Epithelial cell of proximal tubule (primary cell): ENCODE measurements at regions not wholly inside any gene's neighbourhood (a gene's known extent, or its start where the extent isn't known, plus 50 kb on each side); places are given as distances from the start of the nearest gene placed in this dataset.
"Not testable (repeated sequence)": the region's sequence is repeated elsewhere in the genome, so short reads cannot be mapped to it uniquely, and the experiment has no call there.

ENCODE experiments used
- DNase-seq: peaks from one replicate; pipeline ENCODE4 v3.0.0-alpha.2; 2011; ENCODE audit warnings: low read depth
- H3K4me3 ChIP-seq: 2 replicates; pipeline ENCODE4 v1.5.1; 2011; ENCODE audit warnings: low read depth, mild to moderate bottlenecking, low read length
- TF ChIP-seq, protein P1 (sequence below): conservative IDR thresholded peaks from 2 replicates; pipeline ENCODE4 v1.5.1; 2012; ENCODE audit warnings: low read depth, mild to moderate bottlenecking, low read length

DNA sequence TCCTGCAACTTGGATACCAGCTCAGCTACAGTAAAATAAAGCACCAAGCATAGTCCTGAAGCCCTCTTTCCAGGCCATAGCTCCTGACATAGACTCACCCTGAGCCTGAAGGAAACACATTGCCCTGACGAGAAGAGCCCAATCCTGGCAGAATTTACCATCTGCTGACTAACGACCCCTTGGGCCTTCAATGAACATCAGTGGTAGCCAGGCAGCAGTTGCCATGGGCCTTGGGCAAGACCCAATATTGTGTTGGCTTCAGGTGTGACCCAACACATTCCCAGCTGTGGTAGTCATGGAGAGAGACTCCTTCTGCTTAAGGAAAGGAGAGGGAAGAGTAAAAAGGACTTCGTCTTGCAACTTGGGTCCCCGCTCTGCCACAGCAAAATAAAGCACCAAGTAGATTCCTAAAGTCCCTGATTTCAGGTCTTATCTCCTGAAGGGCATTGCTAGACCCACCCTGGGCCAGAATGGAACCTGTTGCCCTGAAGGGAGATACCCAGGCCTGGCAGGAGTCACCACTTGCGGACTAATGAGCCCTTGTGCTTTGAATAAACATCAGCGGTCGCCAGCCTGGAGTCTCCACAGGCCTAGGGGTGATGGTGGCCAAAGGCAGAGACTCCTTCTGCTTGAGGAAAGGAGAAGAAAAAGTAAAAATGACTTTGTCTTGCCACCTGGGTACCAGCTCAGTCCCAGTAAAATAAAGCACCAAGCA lies 902.6 kb downstream of the C4orf33 start:
- TF ChIP-seq, protein P1, sequence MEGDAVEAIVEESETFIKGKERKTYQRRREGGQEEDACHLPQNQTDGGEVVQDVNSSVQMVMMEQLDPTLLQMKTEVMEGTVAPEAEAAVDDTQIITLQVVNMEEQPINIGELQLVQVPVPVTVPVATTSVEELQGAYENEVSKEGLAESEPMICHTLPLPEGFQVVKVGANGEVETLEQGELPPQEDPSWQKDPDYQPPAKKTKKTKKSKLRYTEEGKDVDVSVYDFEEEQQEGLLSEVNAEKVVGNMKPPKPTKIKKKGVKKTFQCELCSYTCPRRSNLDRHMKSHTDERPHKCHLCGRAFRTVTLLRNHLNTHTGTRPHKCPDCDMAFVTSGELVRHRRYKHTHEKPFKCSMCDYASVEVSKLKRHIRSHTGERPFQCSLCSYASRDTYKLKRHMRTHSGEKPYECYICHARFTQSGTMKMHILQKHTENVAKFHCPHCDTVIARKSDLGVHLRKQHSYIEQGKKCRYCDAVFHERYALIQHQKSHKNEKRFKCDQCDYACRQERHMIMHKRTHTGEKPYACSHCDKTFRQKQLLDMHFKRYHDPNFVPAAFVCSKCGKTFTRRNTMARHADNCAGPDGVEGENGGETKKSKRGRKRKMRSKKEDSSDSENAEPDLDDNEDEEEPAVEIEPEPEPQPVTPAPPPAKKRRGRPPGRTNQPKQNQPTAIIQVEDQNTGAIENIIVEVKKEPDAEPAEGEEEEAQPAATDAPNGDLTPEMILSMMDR = no peak
- no peak for DNase-seq
- no peak overlapping the region for H3K4me3 ChIP-seq

DNA sequence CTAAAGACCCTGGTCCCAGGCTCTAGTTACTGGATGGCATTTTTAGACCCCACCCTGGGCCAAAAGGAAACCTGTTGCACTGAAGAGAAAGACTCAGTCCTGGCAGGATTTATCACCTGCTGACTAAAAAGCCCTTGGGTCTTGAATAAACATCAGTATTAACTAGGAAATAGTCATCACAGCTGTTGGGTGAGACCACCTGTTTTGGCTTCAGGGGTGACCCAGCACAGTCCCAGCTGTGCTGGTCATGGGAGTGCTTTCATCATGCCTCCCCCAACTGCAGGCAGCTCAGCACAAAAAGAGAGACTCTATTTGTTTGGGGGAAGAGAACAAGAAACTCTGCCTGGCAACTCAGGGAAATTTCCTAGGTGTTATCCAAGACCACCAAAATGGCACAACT lies 903.2 kb downstream of the C4orf33 start:
- TF ChIP-seq, protein P1 = no peak
- H3K4me3 ChIP-seq = no peak overlapping the region
- no peak for DNase-seq

DNA sequence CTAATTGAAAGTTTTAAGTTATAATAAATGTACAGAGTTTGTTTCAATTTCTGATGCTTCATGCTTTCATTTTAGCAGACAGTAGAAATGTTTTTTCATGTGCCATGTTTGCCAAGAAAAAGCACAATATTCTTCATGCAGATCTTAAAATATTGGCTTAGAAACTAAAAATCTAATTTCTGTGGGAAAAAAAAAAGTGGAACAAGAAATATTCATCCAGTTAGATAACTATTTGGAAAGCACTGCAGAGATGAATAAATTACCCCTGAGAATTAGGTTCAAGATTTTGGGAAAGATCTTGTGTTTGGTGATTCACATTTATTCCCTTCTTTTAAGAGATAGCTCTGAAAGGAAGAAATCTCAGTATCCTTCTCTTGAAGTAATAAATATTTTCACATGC lies 912.5 kb downstream of the C4orf33 start:
- TF ChIP-seq, protein P1 = no peak
- no peak for DNase-seq
- H3K4me3 ChIP-seq = no peak overlapping the region

DNA sequence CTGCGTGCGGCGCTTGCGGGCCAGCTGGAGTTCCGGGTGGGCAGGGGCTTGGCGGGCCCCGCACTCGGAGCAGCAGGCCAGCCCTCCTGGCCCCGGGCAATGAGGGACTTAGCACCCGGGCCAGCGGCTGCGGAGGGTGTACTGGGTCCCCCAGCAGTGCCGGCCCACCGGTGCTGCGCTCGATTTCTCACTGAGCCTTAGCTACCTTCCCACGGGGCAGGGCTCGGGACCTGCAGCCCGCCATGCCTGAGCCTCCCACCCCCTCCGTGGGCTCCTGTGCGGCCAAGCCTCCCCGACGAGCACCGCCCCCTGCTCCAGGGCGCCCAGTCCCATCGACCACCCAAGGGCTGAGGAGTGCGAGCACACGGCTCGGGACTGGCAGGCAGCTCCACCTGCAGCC lies 916.9 kb downstream of the C4orf33 start:
- DNase-seq = not testable (repeated sequence)

DNA sequence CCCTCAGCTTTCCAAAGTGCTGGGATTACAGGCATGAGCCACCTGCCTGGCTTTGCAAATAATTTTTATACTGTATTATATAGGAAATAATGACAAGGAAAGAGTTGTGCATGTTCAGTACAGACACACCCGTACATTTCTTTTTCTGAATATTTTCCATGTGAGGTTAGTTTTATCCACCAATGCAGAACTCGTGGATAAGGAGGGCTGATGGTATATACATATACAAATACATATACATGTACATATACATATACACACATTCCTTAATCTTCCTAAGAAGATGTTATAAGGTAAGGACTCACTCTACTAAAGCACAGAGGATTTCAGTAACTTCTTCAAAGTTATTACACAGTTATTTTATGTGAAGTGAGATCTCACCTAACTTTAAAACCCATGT lies 925.8 kb downstream of the C4orf33 start:
- DNase-seq = no peak
- TF ChIP-seq, protein P1 = no peak
- H3K4me3 ChIP-seq = no peak overlapping the region

More for the DNA sequence above, 916.9 kb downstream of the C4orf33 start:
- not testable (repeated sequence) for H3K4me3 ChIP-seq

DNA sequence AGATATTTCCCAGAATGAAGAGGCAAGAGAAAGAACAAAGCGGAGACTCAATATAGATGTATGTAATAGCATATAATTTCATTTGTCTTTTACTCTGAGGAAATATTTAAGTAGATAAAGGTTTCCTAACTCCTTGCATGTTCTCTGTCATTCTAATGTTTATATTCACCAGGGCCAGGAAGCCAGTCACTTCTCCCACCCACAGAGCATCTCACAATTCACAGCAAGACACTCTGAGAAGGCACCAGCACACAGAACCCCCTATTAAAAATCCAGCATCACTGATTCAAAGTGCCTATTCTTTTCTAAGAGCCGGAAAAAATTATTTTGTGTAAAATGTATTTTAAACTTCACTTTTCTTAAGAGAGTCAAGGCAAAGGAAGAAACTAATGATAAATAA lies 927.1 kb downstream of the C4orf33 start:
- TF ChIP-seq, protein P1 = no peak
- no peak for DNase-seq
- no peak overlapping the region for H3K4me3 ChIP-seq

DNA sequence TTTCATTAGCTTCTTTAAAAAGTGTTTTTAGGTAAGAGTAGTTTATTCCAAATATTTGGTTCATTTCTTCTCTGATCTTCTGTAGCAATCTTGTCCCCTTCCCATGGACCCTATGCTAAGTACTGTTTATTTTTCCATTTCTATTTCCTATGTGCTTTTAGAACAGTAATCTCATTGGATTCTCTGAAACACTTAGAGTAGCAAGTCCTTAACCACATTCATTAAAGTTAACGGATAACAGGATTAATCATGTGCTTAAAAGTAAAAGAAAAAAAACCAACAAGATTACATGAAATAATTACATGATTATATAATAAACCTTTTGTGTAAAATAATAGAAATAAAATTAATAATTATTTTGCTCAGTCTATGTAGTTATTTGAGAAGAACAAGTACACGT lies 929.7 kb downstream of the C4orf33 start:
- no peak for DNase-seq
- H3K4me3 ChIP-seq = no peak overlapping the region
- TF ChIP-seq, protein P1 = no peak
